ENCODE measurements at regions not wholly inside any gene's neighbourhood (a gene's known extent, or its start where the extent isn't known, plus 50 kb on each side); places are given as distances from the start of the nearest gene placed in this dataset.

DNA sequence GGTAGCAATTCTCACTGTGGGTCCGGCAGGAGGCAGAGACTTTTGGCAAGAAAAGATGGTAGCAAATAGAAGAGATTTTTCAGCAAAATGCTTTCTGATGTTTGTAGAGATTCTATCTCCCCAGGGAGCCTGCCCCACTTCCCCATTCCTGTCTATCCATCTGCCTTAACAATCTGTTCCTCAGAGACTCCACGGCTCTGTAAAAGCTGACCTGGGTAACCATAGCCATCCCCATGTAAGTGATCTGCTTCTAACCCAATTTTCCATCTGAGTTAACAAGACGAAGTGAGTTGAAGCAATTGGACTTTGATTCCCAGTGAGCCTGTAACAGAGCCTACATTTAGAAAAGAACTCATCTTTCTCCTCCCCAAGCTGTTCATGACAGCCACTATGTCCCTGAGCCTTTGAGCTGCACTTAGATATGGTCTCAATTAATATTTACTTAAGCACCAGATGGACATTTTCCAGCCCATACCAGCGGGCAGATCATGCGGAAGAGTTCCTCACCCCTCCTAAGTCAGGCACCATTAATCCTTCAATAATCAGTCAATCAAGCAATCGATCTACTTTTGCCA is 896.1 kb downstream of the CCSER2 start:
- Histone ChIP-seq H3K4me3 (no peak overlapping the region), H3K27ac (ENCODE audit: low read depth) (no peak overlapping the region), H3K36me3 (ENCODE audit: insufficient read depth) (no peaks in the 10 kb centered on the region), H3K9me2 (ENCODE audit: insufficient read depth) (no peaks in the 10 kb centered on the region), H3F3A (replicated peaks; ENCODE audit: low read depth) (no peaks in the 10 kb centered on the region), H4K20me1 (replicated peaks; ENCODE audit: insufficient read depth) (no peaks in the 10 kb centered on the region), H3K4me1 (ENCODE audit: insufficient read depth) (no peaks in the 10 kb centered on the region), H3K4me2 (no peak overlapping the region), H3K27me3 (ENCODE audit: insufficient read depth) (no peaks in the 10 kb centered on the region), H3K79me2 (replicated peaks; ENCODE audit: insufficient read depth) (no peaks in the 10 kb centered on the region), H2AFZ (no peak overlapping the region)
- Mint-ChIP-seq H3K4me1 (no peaks in the 10 kb centered on the region; the same call in 2 of the 3 replicates), H3K4me3 (no peak overlapping the region), H3K27me3 (ENCODE audit: insufficient read depth, low read depth, poor library complexity) (no peaks in the 10 kb centered on the region), H3K9me3 (peaks cover 91% of the 10 kb centered on the region), H3K27ac (no peak overlapping the region), H3K36me3 (ENCODE audit: low read depth) (peaks cover 4% of the 10 kb centered on the region; the same call in 1 of the 3 replicates)
- no peak for ATAC-seq
- DNase-seq (ENCODE audit: low spot score), result no peak
- TF ChIP-seq, protein P1, sequence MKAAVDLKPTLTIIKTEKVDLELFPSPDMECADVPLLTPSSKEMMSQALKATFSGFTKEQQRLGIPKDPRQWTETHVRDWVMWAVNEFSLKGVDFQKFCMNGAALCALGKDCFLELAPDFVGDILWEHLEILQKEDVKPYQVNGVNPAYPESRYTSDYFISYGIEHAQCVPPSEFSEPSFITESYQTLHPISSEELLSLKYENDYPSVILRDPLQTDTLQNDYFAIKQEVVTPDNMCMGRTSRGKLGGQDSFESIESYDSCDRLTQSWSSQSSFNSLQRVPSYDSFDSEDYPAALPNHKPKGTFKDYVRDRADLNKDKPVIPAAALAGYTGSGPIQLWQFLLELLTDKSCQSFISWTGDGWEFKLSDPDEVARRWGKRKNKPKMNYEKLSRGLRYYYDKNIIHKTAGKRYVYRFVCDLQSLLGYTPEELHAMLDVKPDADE (IDR thresholded peaks at IDR 0.05), result no peak
- TF ChIP-seq, protein P2, sequence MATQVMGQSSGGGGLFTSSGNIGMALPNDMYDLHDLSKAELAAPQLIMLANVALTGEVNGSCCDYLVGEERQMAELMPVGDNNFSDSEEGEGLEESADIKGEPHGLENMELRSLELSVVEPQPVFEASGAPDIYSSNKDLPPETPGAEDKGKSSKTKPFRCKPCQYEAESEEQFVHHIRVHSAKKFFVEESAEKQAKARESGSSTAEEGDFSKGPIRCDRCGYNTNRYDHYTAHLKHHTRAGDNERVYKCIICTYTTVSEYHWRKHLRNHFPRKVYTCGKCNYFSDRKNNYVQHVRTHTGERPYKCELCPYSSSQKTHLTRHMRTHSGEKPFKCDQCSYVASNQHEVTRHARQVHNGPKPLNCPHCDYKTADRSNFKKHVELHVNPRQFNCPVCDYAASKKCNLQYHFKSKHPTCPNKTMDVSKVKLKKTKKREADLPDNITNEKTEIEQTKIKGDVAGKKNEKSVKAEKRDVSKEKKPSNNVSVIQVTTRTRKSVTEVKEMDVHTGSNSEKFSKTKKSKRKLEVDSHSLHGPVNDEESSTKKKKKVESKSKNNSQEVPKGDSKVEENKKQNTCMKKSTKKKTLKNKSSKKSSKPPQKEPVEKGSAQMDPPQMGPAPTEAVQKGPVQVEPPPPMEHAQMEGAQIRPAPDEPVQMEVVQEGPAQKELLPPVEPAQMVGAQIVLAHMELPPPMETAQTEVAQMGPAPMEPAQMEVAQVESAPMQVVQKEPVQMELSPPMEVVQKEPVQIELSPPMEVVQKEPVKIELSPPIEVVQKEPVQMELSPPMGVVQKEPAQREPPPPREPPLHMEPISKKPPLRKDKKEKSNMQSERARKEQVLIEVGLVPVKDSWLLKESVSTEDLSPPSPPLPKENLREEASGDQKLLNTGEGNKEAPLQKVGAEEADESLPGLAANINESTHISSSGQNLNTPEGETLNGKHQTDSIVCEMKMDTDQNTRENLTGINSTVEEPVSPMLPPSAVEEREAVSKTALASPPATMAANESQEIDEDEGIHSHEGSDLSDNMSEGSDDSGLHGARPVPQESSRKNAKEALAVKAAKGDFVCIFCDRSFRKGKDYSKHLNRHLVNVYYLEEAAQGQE (IDR thresholded peaks at IDR 0.05; ENCODE audit: unreplicated experiment), result no peak
- no peak for TF ChIP-seq NANOG (IDR thresholded peaks at IDR 0.05; ENCODE audit: borderline replicate concordance)
- no peak for TF ChIP-seq JUNB (IDR thresholded peaks at IDR 0.05; ENCODE audit: unreplicated experiment)
- no peak for TF ChIP-seq POLR2AphosphoS5 (IDR thresholded peaks at IDR 0.05; ENCODE audit: low read depth)
- TF ChIP-seq ZNF114 (CRISPR knock-in tag; IDR thresholded peaks at IDR 0.05), result no peak
- TF ChIP-seq STAT1 (IDR thresholded peaks at IDR 0.05; ENCODE audit: unreplicated experiment), result no peak
- no peak for TF ChIP-seq ZNF331 (CRISPR knock-in tag; IDR thresholded peaks at IDR 0.05; ENCODE audit: low read depth)

DNA sequence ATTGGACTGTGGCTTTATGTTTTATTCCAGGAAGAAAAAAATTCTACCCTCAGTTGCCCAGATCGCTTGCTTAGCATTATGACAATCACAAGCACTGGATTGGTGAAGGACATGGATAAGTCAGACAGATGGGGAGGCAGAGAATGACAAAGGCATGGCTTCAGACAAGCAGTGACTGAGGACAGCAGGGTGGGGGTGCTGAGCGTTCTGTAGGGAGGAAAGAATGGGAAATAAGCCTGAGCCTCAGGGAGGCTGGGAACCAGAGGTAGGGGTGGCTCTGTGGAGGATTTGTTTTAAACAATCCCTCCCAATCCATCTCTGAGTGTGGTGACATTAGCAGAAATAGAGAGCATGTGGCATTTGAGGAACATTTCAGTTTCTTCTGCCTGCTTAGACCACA is 896.9 kb downstream of the CCSER2 start:
- Histone ChIP-seq H3K4me2 (no peak overlapping the region), H4K20me1 (replicated peaks; ENCODE audit: insufficient read depth) (no peaks in the 10 kb centered on the region), H3K36me3 (ENCODE audit: insufficient read depth) (no peaks in the 10 kb centered on the region), H3K9me2 (ENCODE audit: insufficient read depth) (no peaks in the 10 kb centered on the region), H2AFZ (no peak overlapping the region), H3K4me1 (ENCODE audit: insufficient read depth) (no peaks in the 10 kb centered on the region), H3F3A (replicated peaks; ENCODE audit: low read depth) (no peaks in the 10 kb centered on the region), H3K27me3 (ENCODE audit: insufficient read depth) (no peaks in the 10 kb centered on the region), H3K4me3 (no peak overlapping the region), H3K27ac (ENCODE audit: low read depth) (no peak overlapping the region), H3K79me2 (replicated peaks; ENCODE audit: insufficient read depth) (no peaks in the 10 kb centered on the region)
- Mint-ChIP-seq H3K4me3 (no peak overlapping the region), H3K36me3 (ENCODE audit: low read depth) (no peaks in the 10 kb centered on the region; the same call in 2 of the 3 replicates), H3K27ac (no peak overlapping the region), H3K27me3 (ENCODE audit: insufficient read depth, low read depth, poor library complexity) (peaks cover 2% of the 10 kb centered on the region), H3K9me3 (peaks cover 86% of the 10 kb centered on the region), H3K4me1 (no peaks in the 10 kb centered on the region; the same call in 2 of the 3 replicates)
- no peak for DNase-seq (ENCODE audit: low spot score)
- ATAC-seq, result no peak
- no peak for TF ChIP-seq POLR2AphosphoS5 (IDR thresholded peaks at IDR 0.05; ENCODE audit: low read depth)
- TF ChIP-seq ZNF331 (CRISPR knock-in tag; IDR thresholded peaks at IDR 0.05; ENCODE audit: low read depth), result no peak
- TF ChIP-seq, protein P3, sequence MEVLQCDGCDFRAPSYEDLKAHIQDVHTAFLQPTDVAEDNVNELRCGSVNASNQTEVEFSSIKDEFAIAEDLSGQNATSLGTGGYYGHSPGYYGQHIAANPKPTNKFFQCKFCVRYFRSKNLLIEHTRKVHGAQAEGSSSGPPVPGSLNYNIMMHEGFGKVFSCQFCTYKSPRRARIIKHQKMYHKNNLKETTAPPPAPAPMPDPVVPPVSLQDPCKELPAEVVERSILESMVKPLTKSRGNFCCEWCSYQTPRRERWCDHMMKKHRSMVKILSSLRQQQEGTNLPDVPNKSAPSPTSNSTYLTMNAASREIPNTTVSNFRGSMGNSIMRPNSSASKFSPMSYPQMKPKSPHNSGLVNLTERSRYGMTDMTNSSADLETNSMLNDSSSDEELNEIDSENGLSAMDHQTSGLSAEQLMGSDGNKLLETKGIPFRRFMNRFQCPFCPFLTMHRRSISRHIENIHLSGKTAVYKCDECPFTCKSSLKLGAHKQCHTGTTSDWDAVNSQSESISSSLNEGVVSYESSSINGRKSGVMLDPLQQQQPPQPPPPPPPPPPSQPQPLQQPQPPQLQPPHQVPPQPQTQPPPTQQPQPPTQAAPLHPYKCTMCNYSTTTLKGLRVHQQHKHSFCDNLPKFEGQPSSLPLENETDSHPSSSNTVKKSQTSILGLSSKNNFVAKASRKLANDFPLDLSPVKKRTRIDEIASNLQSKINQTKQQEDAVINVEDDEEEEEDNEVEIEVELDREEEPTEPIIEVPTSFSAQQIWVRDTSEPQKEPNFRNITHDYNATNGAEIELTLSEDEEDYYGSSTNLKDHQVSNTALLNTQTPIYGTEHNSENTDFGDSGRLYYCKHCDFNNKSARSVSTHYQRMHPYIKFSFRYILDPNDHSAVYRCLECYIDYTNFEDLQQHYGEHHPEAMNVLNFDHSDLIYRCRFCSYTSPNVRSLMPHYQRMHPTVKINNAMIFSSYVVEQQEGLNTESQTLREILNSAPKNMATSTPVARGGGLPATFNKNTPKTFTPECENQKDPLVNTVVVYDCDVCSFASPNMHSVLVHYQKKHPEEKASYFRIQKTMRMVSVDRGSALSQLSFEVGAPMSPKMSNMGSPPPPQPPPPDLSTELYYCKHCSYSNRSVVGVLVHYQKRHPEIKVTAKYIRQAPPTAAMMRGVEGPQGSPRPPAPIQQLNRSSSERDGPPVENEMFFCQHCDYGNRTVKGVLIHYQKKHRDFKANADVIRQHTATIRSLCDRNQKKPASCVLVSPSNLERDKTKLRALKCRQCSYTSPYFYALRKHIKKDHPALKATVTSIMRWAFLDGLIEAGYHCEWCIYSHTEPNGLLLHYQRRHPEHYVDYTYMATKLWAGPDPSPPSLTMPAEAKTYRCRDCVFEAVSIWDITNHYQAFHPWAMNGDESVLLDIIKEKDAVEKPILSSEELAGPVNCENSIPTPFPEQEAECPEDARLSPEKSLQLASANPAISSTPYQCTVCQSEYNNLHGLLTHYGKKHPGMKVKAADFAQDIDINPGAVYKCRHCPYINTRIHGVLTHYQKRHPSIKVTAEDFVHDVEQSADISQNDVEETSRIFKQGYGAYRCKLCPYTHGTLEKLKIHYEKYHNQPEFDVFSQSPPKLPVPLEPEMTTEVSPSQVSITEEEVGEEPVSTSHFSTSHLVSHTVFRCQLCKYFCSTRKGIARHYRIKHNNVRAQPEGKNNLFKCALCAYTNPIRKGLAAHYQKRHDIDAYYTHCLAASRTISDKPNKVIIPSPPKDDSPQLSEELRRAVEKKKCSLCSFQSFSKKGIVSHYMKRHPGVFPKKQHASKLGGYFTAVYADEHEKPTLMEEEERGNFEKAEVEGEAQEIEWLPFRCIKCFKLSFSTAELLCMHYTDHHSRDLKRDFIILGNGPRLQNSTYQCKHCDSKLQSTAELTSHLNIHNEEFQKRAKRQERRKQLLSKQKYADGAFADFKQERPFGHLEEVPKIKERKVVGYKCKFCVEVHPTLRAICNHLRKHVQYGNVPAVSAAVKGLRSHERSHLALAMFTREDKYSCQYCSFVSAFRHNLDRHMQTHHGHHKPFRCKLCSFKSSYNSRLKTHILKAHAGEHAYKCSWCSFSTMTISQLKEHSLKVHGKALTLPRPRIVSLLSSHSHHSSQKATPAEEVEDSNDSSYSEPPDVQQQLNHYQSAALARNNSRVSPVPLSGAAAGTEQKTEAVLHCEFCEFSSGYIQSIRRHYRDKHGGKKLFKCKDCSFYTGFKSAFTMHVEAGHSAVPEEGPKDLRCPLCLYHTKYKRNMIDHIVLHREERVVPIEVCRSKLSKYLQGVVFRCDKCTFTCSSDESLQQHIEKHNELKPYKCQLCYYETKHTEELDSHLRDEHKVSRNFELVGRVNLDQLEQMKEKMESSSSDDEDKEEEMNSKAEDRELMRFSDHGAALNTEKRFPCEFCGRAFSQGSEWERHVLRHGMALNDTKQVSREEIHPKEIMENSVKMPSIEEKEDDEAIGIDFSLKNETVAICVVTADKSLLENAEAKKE (CRISPR knock-in tag; IDR thresholded peaks at IDR 0.05), result no peak
- no peak for TF ChIP-seq EZH2phosphoT487 (IDR thresholded peaks at IDR 0.05; ENCODE audit: unreplicated experiment)
- TF ChIP-seq JUNB (IDR thresholded peaks at IDR 0.05; ENCODE audit: unreplicated experiment), result no peak

Measured in GM23338 (cell line).